ENCODE measurements at regions not wholly inside any gene's neighbourhood (a gene's known extent, or its start where the extent isn't known, plus 50 kb on each side); places are given as distances from the start of the nearest gene placed in this dataset.

- TF ChIP-seq CTCF (IDR thresholded peaks at IDR 0.05) (no peak), POLR2A (IDR thresholded peaks at IDR 0.05) (no peak)
Measured at GRCh38 chr1:106907795-106908194, 148.7 kb upstream of the PRMT6 start.
